SK-N-SH treated with all-trans-retinoic acid at 6 μM for 48 hours (cell line): ENCODE measurements at regions not wholly inside any gene's neighbourhood (a gene's known extent, or its start where the extent isn't known, plus 50 kb on each side); places are given as distances from the start of the nearest gene placed in this dataset.

Experiments
- BACH2 ChIP-seq: fragments of 250-450 bp; sonication (Bioruptor Pico); IDR thresholded peaks from 2 replicates; pipeline ENCODE4 v1.9.0; 2021; ENCODE audit warnings: mild to moderate bottlenecking, borderline replicate concordance
- GLIS3 ChIP-seq: fragments of 250-450 bp; sonication (Bioruptor Pico); IDR thresholded peaks from 2 replicates; pipeline ENCODE4 v1.5.0; 2020; ENCODE audit warnings: mild to moderate bottlenecking, moderate library complexity
- OSR1 ChIP-seq: fragments of 250-450 bp; sonication (Bioruptor Pico); IDR thresholded peaks from 2 replicates; pipeline ENCODE4 v1.8.0; 2022; ENCODE audit warnings: moderate library complexity, mild to moderate bottlenecking, inconsistent platforms
- PPARA ChIP-seq: fragments of 250-450 bp; sonication (Bioruptor Pico); IDR thresholded peaks from 2 replicates; pipeline ENCODE4 v1.5.0; 2020; ENCODE audit warnings: mild to moderate bottlenecking, borderline replicate concordance
- ZFP30 ChIP-seq: fragments of 450-650 bp; formaldehyde crosslinking; IDR thresholded peaks from 2 replicates; pipeline ENCODE4 v1.5.0; 2022; ENCODE audit warnings: mild to moderate bottlenecking, moderate library complexity
- TF ChIP-seq, protein P1 (sequence below): fragments of 250-450 bp; sonication (Bioruptor Pico); IDR thresholded peaks from 2 replicates; pipeline ENCODE4 v1.5.1; 2020; ENCODE audit warnings: low read depth, mild to moderate bottlenecking, moderate library complexity
- TF ChIP-seq, protein P2 (sequence below): fragments of 250-450 bp; sonication (Bioruptor Pico); IDR thresholded peaks from 2 replicates; pipeline ENCODE4 v1.5.1; 2021; ENCODE audit warnings: mild to moderate bottlenecking, moderate library complexity
- TF ChIP-seq, protein P3 (sequence below): fragments of 250-450 bp; sonication (Bioruptor Pico); IDR thresholded peaks from 2 replicates; pipeline ENCODE4 v1.5.0; 2020; ENCODE audit warnings: mild to moderate bottlenecking, moderate library complexity

DNA sequence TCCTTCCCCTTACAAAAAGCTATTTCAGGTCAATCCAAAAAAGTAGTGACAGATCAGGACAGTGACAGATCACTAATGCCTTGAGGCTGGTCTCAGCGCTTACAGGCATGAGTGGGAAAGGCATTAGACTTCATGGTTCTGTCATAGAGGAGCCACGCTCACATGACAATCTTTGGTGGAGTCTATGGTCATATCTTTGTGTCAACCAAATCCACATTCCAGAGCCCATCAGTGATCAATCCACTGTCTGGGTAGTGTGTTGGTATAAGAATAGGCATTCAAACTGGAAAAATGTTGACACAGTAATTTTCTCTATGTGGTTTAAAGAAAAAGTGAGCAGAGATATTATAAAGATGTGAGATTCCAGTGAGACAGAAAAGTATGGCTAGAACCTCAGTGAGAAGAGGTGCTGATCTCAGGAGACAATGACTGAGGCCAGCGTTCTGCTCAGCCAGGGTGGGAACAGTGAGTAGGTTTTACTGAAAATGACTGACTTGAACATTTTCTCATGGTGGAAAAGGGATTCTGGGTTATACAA, 215.0 kb downstream of the IRS1 start:
- TF ChIP-seq, protein P1, sequence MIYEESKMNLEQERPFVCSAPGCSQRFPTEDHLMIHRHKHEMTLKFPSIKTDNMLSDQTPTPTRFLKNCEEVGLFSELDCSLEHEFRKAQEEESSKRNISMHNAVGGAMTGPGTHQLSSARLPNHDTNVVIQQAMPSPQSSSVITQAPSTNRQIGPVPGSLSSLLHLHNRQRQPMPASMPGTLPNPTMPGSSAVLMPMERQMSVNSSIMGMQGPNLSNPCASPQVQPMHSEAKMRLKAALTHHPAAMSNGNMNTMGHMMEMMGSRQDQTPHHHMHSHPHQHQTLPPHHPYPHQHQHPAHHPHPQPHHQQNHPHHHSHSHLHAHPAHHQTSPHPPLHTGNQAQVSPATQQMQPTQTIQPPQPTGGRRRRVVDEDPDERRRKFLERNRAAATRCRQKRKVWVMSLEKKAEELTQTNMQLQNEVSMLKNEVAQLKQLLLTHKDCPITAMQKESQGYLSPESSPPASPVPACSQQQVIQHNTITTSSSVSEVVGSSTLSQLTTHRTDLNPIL (CRISPR knock-in tag) = no peak
- TF ChIP-seq GLIS3 (CRISPR knock-in tag) = no peak
- TF ChIP-seq, protein P2, sequence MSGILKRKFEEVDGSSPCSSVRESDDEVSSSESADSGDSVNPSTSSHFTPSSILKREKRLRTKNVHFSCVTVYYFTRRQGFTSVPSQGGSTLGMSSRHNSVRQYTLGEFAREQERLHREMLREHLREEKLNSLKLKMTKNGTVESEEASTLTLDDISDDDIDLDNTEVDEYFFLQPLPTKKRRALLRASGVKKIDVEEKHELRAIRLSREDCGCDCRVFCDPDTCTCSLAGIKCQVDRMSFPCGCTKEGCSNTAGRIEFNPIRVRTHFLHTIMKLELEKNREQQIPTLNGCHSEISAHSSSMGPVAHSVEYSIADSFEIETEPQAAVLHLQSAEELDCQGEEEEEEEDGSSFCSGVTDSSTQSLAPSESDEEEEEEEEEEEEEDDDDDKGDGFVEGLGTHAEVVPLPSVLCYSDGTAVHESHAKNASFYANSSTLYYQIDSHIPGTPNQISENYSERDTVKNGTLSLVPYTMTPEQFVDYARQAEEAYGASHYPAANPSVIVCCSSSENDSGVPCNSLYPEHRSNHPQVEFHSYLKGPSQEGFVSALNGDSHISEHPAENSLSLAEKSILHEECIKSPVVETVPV (CRISPR knock-in tag) = no peak
- TF ChIP-seq, protein P3, sequence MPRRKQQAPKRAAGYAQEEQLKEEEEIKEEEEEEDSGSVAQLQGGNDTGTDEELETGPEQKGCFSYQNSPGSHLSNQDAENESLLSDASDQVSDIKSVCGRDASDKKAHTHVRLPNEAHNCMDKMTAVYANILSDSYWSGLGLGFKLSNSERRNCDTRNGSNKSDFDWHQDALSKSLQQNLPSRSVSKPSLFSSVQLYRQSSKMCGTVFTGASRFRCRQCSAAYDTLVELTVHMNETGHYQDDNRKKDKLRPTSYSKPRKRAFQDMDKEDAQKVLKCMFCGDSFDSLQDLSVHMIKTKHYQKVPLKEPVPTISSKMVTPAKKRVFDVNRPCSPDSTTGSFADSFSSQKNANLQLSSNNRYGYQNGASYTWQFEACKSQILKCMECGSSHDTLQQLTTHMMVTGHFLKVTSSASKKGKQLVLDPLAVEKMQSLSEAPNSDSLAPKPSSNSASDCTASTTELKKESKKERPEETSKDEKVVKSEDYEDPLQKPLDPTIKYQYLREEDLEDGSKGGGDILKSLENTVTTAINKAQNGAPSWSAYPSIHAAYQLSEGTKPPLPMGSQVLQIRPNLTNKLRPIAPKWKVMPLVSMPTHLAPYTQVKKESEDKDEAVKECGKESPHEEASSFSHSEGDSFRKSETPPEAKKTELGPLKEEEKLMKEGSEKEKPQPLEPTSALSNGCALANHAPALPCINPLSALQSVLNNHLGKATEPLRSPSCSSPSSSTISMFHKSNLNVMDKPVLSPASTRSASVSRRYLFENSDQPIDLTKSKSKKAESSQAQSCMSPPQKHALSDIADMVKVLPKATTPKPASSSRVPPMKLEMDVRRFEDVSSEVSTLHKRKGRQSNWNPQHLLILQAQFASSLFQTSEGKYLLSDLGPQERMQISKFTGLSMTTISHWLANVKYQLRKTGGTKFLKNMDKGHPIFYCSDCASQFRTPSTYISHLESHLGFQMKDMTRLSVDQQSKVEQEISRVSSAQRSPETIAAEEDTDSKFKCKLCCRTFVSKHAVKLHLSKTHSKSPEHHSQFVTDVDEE (CRISPR knock-in tag) = no peak
- no peak for TF ChIP-seq BACH2 (CRISPR knock-in tag)
- no peak for TF ChIP-seq ZFP30 (CRISPR knock-in tag)
- TF ChIP-seq PPARA = no peak
- TF ChIP-seq OSR1 (CRISPR knock-in tag) = no peak
